GM21528 (cell line): ENCODE measurements at regions not wholly inside any gene's neighbourhood (a gene's known extent, or its start where the extent isn't known, plus 50 kb on each side); places are given as distances from the start of the nearest gene placed in this dataset.
"Not testable (repeated sequence)": the region's sequence is repeated elsewhere in the genome, so short reads cannot be mapped to it uniquely, and the experiment has no call there.

Experiments
- ATAC-seq: cut with Tn5 transposase; IDR thresholded peaks from one replicate; pipeline ENCODE4 v1.9.1; 2021; ENCODE audit warnings: mild to moderate bottlenecking, moderate library complexity; ENCODE audit not compliant: unreplicated experiment, low FRiP score

- no peak for ATAC-seq
Observed at GRCh38 chr3:145429546-145429945, 731.4 kb downstream of the PLOD2 start.

- no peak for ATAC-seq
Observed at GRCh38 chr3:145448436-145448835, 712.5 kb downstream of the PLOD2 start.

- ATAC-seq: no peak
Observed at GRCh38 chr3:145450018-145450682, 710.8 kb downstream of the PLOD2 start.

DNA sequence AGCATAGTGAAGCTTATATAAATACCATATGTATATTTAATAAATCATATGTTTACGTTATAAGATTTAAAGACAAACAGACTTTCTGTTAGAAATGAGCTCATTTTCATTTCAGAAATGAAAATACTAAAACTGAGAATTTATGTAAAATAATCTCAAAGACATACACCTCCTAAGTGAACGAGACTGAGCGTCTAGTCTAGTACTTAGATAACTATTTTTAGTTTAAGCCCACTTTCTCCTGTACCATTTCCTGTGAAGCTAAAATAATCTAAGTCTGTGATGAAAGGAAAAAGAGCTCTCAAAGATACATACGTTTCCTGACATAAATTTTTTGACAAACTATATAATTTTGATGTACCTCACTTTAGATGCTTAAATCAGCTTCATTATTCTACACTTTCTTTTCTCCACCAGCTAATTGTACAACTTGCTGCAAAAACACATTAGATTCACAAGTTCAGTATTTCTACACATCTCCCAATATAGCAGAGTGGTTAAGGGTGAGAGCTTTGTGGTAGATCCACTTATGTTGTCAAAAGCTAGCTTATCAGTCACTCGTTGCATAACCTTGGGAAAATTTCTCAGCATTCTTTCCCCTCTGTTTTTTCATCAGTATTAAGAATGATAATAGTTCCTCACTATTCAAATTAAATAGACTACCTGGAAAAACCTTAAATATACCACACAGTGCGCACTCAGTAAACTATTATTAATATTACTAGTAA is 703.0 kb downstream of the PLOD2 start:
- no peak for ATAC-seq

GRCh38 chr3:145459681-145460080 is 701.3 kb downstream of the PLOD2 start:
- ATAC-seq: not testable (repeated sequence)

- ATAC-seq: no peak
Observed at GRCh38 chr3:145471976-145472375, 689.0 kb downstream of the PLOD2 start.

DNA sequence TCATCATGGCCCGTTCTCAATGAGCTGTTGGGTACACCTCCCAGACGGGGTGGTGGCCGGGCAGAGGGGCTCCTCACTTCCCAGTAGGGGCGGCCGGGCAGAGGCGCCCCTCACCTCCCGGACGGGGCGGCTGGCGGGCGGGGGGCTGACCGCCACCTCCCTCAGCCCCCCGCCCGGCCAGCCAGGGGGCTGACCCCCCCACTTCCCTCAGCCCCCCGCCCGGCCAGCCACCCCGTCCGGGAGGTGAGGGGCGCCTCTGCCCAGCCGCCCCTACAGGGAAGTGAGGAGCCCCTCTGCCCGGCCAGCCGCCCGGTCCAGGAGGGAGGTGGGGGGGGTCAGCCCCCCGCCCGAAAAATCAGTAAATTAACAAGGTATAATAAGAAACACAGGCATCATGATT is 678.2 kb downstream of the PLOD2 start:
- not testable (repeated sequence) for ATAC-seq

DNA sequence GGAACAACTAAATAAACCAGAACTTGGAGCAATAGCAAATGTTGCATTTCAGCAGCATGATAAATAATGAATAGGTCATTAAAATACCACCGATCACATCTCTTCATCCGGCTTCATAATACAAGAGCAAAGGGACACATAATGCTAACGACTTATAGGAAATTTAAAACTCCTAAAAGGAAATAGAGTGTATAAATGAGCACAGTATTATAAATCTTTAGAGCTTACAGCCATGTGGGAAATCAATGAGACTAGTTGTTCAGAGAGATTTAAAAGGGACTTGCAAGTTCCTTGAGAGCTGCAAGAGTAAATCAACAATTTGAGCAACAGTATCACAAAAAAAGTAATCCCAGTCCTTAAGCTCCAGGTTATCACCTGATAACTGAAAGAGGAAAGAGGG is 677.0 kb downstream of the PLOD2 start:
- no peak for ATAC-seq

GRCh38 chr3:145489011-145489410 is 672.0 kb downstream of the PLOD2 start:
- no peak for ATAC-seq

GRCh38 chr3:145490088-145491048 is 670.6 kb downstream of the PLOD2 start:
- ATAC-seq: no peak

DNA sequence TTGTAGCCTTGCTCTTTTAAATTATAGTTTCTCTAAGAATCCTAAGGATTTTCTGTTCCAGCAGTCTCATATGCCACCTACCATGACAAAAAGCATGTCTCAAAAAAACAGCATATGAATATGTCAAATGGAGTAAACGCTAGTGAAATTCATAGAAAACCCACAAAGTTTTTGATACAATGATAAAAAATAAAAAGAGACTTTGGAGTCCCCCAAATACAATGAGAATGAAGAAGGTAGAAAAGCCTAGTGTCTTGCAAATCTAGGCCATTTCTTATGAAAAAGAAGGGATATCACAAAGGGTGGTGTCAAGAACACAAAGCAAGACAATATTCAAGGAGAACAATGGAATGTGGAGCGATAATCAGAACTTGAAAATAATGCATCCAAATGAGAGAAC is 668.5 kb downstream of the PLOD2 start:
- ATAC-seq: no peak

DNA sequence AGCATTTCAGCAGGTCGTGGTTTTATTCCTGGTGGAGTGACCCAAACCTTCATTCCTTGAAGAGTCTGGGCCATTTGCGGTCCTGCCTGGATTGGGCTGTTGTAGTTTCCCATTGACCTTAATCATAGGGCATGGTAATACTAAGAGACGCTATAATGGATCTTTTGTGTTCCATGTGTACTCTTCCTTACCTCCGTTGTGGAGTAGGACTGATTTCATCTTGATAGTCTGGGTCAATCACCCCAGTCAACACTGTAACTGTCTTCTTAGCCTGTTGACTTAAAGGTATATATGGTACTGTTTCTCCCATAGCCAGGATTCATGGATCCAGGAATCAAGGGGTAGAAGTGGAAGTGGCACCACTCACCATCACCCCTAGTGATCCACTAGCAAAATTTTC is 643.6 kb downstream of the PLOD2 start:
- ATAC-seq: not testable (repeated sequence)

DNA sequence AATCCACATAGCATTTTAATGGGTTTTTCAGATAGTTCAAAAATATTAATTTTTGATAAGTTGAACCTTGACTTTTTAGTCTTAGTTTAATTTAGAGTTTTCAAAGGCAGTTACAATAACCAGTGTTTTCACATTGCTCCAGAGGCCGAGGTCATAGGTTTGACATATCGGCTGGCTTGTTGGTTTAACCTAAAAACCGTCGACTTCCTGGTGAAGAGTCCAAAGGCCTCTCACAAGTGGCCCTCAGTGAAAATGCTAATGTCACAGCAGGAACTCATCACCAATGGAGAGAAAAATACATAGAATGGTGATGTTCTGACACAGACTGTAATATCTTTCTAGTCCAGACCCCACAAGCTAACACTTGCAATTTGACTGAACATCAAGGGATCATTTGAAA is 642.3 kb downstream of the PLOD2 start:
- ATAC-seq: no peak

DNA sequence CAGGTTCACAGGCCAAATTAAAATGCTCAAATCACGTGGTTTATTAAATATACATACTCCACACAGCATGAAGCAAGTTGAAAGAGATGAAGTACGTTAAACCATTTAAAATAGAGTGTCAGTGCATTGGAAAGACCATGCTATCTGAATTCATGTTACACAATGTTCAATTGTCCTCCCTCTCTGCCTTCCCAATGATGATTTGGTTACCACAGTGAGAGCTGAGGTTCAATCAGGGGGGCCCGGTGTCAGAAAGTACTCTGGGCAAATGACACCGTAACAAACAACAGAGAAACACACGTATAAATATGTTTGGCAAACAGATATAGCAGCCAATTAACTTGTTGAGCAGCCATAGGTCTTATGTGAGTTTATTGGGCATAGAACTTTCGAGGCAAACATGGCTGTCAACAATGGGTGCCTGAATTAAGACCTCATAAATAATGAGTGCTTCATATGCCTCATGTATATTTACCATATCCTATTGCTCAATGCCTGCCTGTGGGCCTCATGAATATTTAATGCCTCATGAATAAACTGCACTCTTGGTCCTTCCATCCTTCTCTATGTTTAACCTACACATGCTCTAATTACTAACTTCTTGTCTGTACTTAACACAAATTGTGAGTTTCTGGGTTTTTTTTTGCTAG is 641.5 kb downstream of the PLOD2 start:
- ATAC-seq: no peak

- no peak for ATAC-seq
Observed at GRCh38 chr3:145522179-145522578, 638.8 kb downstream of the PLOD2 start.

DNA sequence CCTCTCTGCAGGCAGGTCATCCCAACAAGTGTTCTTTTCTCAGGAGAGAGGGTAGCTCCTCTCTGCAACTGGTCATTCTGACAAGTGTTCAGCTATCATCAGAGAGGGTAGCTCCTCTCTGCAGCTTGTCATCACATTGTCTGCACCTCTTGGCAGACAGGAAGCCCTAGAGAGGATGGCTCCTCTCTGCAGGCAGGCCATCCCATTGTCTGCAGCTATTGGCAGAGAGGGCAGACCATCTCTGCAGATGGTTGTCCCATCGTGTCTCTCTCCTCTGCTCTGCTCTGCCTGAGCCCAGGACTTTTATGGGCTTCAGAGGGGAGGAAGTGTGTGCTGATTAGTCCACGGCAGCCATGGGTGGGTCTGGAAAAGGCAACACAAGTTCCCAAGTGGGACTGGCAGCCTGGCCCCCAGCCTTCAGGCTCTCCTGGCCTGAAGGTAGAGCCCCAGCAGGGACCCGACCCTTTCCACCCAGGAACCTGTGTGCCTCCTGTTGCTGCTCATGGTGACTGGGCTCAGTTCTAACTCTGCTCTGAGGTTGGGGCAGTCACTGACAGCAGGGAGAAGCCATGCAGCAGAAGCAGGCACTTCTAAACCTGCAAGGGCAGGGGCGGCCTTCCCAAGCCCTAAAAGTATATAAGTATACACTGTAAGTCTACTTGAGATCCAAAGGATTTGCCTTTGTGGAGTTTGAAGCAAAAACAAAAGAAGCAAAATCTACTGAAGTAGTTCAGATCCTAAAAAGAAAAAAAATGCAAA is 637.9 kb downstream of the PLOD2 start:
- no peak for ATAC-seq

DNA sequence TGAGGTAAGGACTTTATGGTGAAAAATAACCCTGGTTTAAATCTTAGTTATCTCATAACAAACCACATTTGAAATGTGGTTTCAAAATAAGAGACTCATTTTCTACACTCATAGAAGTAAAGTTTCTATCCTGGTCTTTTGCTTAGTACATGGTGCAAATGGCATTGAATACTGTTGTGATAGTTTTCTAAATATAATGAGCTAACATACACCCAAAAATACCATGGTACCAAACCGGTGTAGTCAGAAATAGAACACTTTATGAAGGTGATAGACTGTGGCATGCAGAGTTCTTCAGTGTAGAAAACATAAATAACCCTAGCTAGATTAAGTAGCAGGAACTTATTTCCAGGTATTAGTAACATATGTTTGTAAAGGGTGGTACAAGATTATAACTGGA is 629.4 kb downstream of the PLOD2 start:
- no peak for ATAC-seq

DNA sequence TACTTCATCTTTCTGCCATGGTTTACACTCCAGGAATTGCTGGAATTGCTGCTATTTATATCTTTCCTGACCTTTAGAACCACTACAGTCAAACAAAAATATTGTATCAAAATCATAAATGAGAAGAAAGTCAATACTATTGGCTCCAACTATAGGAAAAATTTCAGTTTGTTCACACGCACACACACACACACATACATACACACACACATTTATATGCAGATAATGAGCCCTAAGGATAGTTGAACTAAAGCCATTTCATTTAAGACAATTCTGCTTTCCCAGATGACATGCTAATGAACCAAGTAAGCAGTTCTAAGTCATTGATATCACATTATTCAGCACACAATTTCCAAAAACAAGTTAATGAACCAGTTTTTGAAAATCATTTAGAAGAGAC is 627.3 kb downstream of the PLOD2 start:
- no peak for ATAC-seq

- no peak for ATAC-seq
Observed at GRCh38 chr3:145536461-145536860, 624.5 kb downstream of the PLOD2 start.

DNA sequence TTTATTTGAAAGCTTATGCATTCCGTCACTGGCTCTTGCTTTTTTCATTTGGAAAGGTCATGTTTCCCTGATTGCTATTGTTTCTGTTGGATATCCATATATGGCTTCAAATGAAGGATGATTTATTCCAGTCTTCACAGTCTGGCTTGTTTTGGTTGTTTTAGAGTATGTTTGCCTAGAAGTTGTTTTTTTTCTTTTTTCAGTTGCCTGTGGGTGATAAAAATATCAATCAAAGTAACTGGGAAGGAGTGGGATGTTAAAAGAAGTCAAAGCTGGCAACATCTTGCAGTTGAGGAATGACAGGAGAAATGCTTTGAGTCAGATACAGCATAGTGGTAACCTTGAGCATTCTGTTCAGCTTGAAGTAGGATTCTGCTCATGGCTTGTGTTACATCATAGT is 610.5 kb downstream of the PLOD2 start:
- no peak for ATAC-seq
